HEK293 (cell line): ENCODE measurements at regions not wholly inside any gene's neighbourhood (a gene's known extent, or its start where the extent isn't known, plus 50 kb on each side); places are given as distances from the start of the nearest gene placed in this dataset.

ENCODE experiments used
- GLIS1 ChIP-seq: fragments of 450-650 bp; formaldehyde crosslinking; IDR thresholded peaks from 2 replicates; pipeline ENCODE4 v1.5.1; 2016; ENCODE audit warnings: missing biosample characterization, missing genetic modification characterization
- GLIS2 ChIP-seq: fragments of 450-650 bp; formaldehyde crosslinking; IDR thresholded peaks from 2 replicates; pipeline ENCODE4 v1.5.1; 2016; ENCODE audit warnings: missing biosample characterization, missing genetic modification characterization
- IKZF3 ChIP-seq: fragments of 450-650 bp; IDR thresholded peaks from 2 replicates; pipeline ENCODE4 v1.5.0; 2018; ENCODE audit warnings: missing biosample characterization, mild to moderate bottlenecking, missing genetic modification characterization, moderate library complexity
- TCF7L2 ChIP-seq: IDR thresholded peaks from 2 replicates; pipeline ENCODE4 v1.6.1; 2011; ENCODE audit warnings: low read depth, mild to moderate bottlenecking, inconsistent platforms, low read length, moderate library complexity, borderline replicate concordance
- ZBTB8A ChIP-seq: fragments of 450-650 bp; formaldehyde crosslinking; IDR thresholded peaks from 2 replicates; pipeline ENCODE4 v1.5.1; 2016; ENCODE audit warnings: missing biosample characterization, missing genetic modification characterization
- ZEB2 ChIP-seq: fragments of 450-650 bp; formaldehyde crosslinking; IDR thresholded peaks from 2 replicates; pipeline ENCODE4 v1.5.1; 2016; ENCODE audit warnings: missing biosample characterization, missing genetic modification characterization
- ZFP3 ChIP-seq: fragments of 450-650 bp; formaldehyde crosslinking; IDR thresholded peaks from 2 replicates; pipeline ENCODE4 v1.5.1; 2016; ENCODE audit warnings: low read depth, missing biosample characterization, missing genetic modification characterization
- ZNF324 ChIP-seq: fragments of 450-650 bp; formaldehyde crosslinking; IDR thresholded peaks from 2 replicates; pipeline ENCODE4 v1.5.1; 2016; ENCODE audit warnings: missing biosample characterization, missing genetic modification characterization
- ZNF341 ChIP-seq: fragments of 450-650 bp; formaldehyde crosslinking; IDR thresholded peaks from 2 replicates; pipeline ENCODE4; 2016; ENCODE audit warnings: low read depth, missing biosample characterization, missing genetic modification characterization
- ZNF416 ChIP-seq: fragments of 450-650 bp; formaldehyde crosslinking; IDR thresholded peaks from 2 replicates; pipeline ENCODE4 v1.5.1; 2016; ENCODE audit warnings: missing biosample characterization, missing genetic modification characterization
- ZNF654 ChIP-seq: fragments of 450-650 bp; formaldehyde crosslinking; IDR thresholded peaks from 2 replicates; pipeline ENCODE4 v1.5.1; 2016; ENCODE audit warnings: low read depth, missing biosample characterization, missing genetic modification characterization
- ZNF76 ChIP-seq: fragments of 450-650 bp; formaldehyde crosslinking; IDR thresholded peaks from 2 replicates; pipeline ENCODE4; 2016; ENCODE audit warnings: low read depth, missing biosample characterization, missing genetic modification characterization, borderline replicate concordance
- ZNF792 ChIP-seq: fragments of 450-650 bp; formaldehyde crosslinking; IDR thresholded peaks from 2 replicates; pipeline ENCODE4 v1.5.1; 2016; ENCODE audit warnings: missing biosample characterization, missing genetic modification characterization
- ZSCAN30 ChIP-seq: fragments of 450-650 bp; IDR thresholded peaks from 2 replicates; pipeline ENCODE4 v1.5.1; 2018; ENCODE audit warnings: missing biosample characterization, mild to moderate bottlenecking, missing genetic modification characterization, moderate library complexity
- ZXDB ChIP-seq: fragments of 450-650 bp; formaldehyde crosslinking; IDR thresholded peaks from 2 replicates; pipeline ENCODE4 v1.5.1; 2016; ENCODE audit warnings: missing biosample characterization, missing genetic modification characterization
- TF ChIP-seq, protein P1 (sequence below): fragments of 450-650 bp; formaldehyde crosslinking; optimal IDR thresholded peaks from 2 replicates; pipeline ENCODE3; 2016; ENCODE audit warnings: missing biosample characterization, mild to moderate bottlenecking, missing genetic modification characterization
- TF ChIP-seq, protein P2 (sequence below): fragments of 450-650 bp; formaldehyde crosslinking; IDR thresholded peaks from 2 replicates; pipeline ENCODE4 v1.5.1; 2016; ENCODE audit warnings: missing biosample characterization, missing genetic modification characterization
- TF ChIP-seq, protein P3 (sequence below): fragments of 450-650 bp; formaldehyde crosslinking; IDR thresholded peaks from 2 replicates; pipeline ENCODE4 v1.5.1; 2016; ENCODE audit warnings: missing biosample characterization, missing genetic modification characterization
- TF ChIP-seq, protein P4 (sequence below): fragments of 450-650 bp; formaldehyde crosslinking; IDR thresholded peaks from 2 replicates; pipeline ENCODE4 v1.5.1; 2016; ENCODE audit warnings: missing biosample characterization, missing genetic modification characterization

DNA sequence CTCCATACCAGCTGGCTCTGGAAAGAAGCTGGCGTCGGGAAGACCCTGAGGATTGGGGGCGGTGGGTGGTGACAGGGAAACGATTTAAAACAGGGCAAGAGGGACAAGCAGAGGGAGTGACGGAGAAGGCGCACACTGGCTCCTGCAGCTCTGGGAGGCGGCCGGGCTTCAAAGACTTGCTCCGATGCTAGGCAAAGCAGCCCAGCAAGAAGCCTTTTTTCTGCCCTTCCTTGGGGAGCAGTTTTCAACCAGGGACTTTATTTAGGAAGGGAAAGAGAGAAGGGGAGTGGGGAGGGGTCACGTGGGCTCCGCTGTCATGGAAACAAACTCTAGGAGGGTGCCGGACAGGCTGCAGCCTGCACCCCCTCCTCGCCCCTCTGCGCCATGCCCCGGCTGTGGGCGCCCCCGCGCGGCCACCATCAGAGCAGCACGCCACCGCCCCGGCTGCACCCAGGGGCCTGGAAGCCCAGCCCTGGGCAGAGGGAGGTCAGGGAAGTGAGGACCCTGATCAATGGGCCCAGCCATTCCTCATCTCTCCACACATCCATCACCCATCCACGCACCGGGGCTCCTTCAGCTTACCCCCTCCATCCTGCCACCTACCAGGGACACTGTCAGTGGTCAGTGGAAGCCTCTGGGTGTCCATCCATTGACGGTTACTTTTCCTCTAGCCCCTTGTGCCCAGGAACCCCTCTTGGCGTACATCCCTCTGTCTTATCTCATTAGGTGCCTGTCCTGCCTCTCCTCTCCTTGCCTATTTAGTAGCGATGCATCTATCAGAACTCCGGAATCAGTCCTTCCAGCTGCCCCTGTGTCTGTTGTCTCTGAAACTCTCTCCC, 66.6 kb upstream of the CCDC167 start (continued):
- TF ChIP-seq ZNF416 (tag by site-specific recombination) (no peak), TCF7L2 (peak; percentile 62; the same call in 1 of the 2 replicates), ZSCAN30 (tag by site-specific recombination) (peak; percentile 71; the same call in 1 of the 2 replicates), ZNF76 (tag by site-specific recombination) (peak; percentile 14; the same call in 1 of the 2 replicates), GLIS2 (0 out of 2 replicates have a peak, but pooled peaks have one; percentile 26), ZNF792 (tag by site-specific recombination) (no peak), ZBTB8A (peak; percentile 51; the same call in 1 of the 2 replicates), ZFP3 (no peak), ZNF324 (tag by site-specific recombination) (no peak), ZEB2 (tag by site-specific recombination) (peak; percentile 38; the same call in 1 of the 2 replicates), ZNF654 (tag by site-specific recombination) (peak; percentile 58), ZNF341 (tag by site-specific recombination) (peak; percentile 69), IKZF3 (tag by site-specific recombination) (no peak), ZXDB (tag by site-specific recombination) (no peak), GLIS1 (tag by site-specific recombination) (peak; percentile 20; the same call in 1 of the 2 replicates)
- TF ChIP-seq, protein P1, sequence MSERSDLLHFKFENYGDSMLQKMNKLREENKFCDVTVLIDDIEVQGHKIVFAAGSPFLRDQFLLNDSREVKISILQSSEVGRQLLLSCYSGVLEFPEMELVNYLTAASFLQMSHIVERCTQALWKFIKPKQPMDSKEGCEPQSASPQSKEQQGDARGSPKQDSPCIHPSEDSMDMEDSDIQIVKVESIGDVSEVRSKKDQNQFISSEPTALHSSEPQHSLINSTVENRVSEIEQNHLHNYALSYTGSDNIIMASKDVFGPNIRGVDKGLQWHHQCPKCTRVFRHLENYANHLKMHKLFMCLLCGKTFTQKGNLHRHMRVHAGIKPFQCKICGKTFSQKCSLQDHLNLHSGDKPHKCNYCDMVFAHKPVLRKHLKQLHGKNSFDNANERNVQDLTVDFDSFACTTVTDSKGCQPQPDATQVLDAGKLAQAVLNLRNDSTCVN: peak; percentile 8
- TF ChIP-seq, protein P2, sequence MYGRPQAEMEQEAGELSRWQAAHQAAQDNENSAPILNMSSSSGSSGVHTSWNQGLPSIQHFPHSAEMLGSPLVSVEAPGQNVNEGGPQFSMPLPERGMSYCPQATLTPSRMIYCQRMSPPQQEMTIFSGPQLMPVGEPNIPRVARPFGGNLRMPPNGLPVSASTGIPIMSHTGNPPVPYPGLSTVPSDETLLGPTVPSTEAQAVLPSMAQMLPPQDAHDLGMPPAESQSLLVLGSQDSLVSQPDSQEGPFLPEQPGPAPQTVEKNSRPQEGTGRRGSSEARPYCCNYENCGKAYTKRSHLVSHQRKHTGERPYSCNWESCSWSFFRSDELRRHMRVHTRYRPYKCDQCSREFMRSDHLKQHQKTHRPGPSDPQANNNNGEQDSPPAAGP (tag by site-specific recombination): no peak
- TF ChIP-seq, protein P3, sequence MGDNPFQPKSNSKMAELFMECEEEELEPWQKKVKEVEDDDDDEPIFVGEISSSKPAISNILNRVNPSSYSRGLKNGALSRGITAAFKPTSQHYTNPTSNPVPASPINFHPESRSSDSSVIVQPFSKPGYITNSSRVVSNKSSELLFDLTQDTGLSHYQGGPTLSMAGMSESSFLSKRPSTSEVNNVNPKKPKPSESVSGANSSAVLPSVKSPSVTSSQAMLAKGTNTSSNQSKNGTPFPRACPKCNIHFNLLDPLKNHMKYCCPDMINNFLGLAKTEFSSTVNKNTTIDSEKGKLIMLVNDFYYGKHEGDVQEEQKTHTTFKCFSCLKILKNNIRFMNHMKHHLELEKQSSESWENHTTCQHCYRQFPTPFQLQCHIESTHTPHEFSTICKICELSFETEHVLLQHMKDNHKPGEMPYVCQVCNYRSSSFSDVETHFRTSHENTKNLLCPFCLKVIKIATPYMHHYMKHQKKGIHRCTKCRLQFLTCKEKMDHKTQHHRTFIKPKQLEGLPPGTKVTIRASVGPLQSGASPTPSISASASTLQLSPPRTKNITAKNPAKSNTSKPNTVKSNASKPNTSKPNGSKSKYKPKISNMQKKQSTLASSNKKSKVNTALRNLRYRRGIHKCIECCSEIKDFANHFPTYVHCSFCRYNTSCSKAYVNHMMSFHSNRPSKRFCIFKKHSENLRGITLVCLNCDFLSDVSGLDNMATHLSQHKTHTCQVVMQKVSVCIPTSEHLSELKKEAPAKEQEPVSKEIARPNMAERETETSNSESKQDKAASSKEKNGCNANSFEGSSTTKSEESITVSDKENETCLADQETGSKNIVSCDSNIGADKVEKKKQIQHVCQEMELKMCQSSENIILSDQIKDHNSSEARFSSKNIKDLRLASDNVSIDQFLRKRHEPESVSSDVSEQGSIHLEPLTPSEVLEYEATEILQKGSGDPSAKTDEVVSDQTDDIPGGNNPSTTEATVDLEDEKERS (tag by site-specific recombination): no peak
- TF ChIP-seq, protein P4, sequence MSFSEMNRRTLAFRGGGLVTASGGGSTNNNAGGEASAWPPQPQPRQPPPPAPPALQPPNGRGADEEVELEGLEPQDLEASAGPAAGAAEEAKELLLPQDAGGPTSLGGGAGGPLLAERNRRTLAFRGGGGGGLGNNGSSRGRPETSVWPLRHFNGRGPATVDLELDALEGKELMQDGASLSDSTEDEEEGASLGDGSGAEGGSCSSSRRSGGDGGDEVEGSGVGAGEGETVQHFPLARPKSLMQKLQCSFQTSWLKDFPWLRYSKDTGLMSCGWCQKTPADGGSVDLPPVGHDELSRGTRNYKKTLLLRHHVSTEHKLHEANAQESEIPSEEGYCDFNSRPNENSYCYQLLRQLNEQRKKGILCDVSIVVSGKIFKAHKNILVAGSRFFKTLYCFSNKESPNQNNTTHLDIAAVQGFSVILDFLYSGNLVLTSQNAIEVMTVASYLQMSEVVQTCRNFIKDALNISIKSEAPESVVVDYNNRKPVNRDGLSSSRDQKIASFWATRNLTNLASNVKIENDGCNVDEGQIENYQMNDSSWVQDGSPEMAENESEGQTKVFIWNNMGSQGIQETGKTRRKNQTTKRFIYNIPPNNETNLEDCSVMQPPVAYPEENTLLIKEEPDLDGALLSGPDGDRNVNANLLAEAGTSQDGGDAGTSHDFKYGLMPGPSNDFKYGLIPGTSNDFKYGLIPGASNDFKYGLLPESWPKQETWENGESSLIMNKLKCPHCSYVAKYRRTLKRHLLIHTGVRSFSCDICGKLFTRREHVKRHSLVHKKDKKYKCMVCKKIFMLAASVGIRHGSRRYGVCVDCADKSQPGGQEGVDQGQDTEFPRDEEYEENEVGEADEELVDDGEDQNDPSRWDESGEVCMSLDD (tag by site-specific recombination): 0 out of 2 replicates have a peak, but pooled peaks have one; percentile 50
